Right lobe of liver (tissue), 6 donors: ENCODE measurements at regions not wholly inside any gene's neighbourhood (a gene's known extent, or its start where the extent isn't known, plus 50 kb on each side); places are given as distances from the start of the nearest gene placed in this dataset.

Experiments used
- ATAC-seq, 4 donors: fragments of 200-7000 bp; cut with Tn5 transposase; one replicate each; pipeline ENCODE4 v1.9.1; 2020; ENCODE audit warnings: mild to moderate bottlenecking in 4 of 4, moderate library complexity in 4 of 4
- DNase-seq, 3 donors: peaks; one replicate each; pipeline ENCODE4 v3.0.0-alpha.2; 2020
- H3K27ac ChIP-seq, 3 donors: fragments of 200-600 bp; one replicate each; pipeline ENCODE4 v1.8.0; 2022
- H3K27me3 ChIP-seq, 2 donors: fragments of 200-600 bp; one replicate each; pipeline ENCODE4 v1.8.0; 2022
- H3K36me3 ChIP-seq, 4 donors: fragments of 200-600 bp; sonication (generic) in 1 of 4; one replicate each; pipeline versions ENCODE4 v1.5.1 to v1.8.0; 2017 to 2022; ENCODE audit warnings: control low read depth in 1 of 4
- H3K4me1 ChIP-seq, 4 donors: fragments of 200-600 bp; sonication (generic) in 1 of 4; one replicate each; pipeline versions ENCODE4 v1.5.1 to v1.8.0; 2017 to 2022; ENCODE audit warnings: control low read depth in 1 of 4
- H3K4me3 ChIP-seq, 3 donors: fragments of 200-600 bp; one replicate each; pipeline ENCODE4 v1.8.0; 2022
- H3K9me3 ChIP-seq, 4 donors: fragments of 200-600 bp; sonication (generic) in 1 of 4; one replicate each; pipeline versions ENCODE4 v1.5.1 to v1.8.0; 2017 to 2022; ENCODE audit warnings: control low read depth in 1 of 4
- CTCF ChIP-seq, 4 donors: fragments of 200-600 bp in 3 of 4; fragments of 450-650 bp in 1 of 4; IDR thresholded peaks; one replicate each; pipeline versions ENCODE4 v1.5.1 to v1.8.0; 2016 to 2022; ENCODE audit warnings: antibody characterized with exemption in 4 of 4, mild to moderate bottlenecking in 2 of 4
- POLR2A ChIP-seq: fragments of 450-650 bp; IDR thresholded peaks from one replicate; pipeline ENCODE4 v1.6.1; 2017; ENCODE audit warnings: antibody characterized with exemption, mild to moderate bottlenecking
- WGBS: methylation state at CpG from one replicate; pipeline ENCODE4 v1.1.6; 2018; ENCODE audit warnings: low coverage, low lambda C conversion rate; ENCODE audit not compliant: insufficient coverage; ENCODE audit errors: missing lambda C conversion rate; 5-methylcytosine and 5-hydroxymethylcytosine counted together
- intact Hi-C, 2 donors: fragments of 100-400 bp; cut with DNase I; formaldehyde crosslinking; loops; one replicate each; pipeline versions ENCODE4 v1.11.2 to v1.14.1; 2022
- donor health status: DM: no; HTN: yes; CAD: no.
- donor health status: DM: no; HTN: no; CAD: no.
- donor health status: DM: no; HTN: no; CAD: no.
- donor health status: DM: no; HTN: yes; CAD: no.
- donor health status: DM: no; HTN: yes; CAD: no.

DNA sequence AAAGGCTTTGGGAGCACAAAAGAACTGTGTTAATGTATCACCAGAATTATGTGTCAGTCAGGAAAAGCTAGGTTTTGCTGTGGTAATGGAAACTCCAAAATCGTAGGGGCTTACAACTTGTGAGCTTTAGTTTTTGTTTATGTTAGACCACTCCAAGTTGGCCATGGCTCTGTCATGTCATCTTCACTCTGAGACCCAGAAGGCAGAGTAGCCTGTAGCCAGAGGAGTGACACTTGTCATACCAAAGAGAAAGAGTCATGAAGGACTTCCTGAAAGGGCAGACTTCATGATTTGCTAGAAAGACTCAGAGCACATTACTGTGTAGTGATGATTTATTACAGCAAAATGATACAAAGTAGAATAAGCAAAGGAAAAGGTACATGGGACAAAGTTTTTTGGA is 133.6 kb upstream of the SSTR1 start:
- 57% methylated on average over 1 of the region's 1 CpG for WGBS

GRCh38 chr14:38074754-38075153 is 132.9 kb upstream of the SSTR1 start:
- TF ChIP-seq CTCF (IDR thresholded peaks at IDR 0.05) = no peak
- TF ChIP-seq POLR2A = no peak
- WGBS = 30% methylated on average over 2 of the region's 2 CpGs
- ATAC-seq (peak in 2 of 4 donors; percentile 6 to 28), DNase-seq (no peak)
- H3K4me1 ChIP-seq = peaks cover 0 to 10% (median 0%) of the 10 kb centered on the region in 4 donors
- H3K27me3 ChIP-seq = no peaks in the 10 kb centered on the region
- H3K9me3 ChIP-seq = no peaks in the 10 kb centered on the region
- H3K36me3 ChIP-seq = no peaks in the 10 kb centered on the region
- no peak overlapping the region for H3K4me3 ChIP-seq
- intact Hi-C loops = no loop called here
- H3K27ac ChIP-seq = no peak overlapping the region

More for the DNA sequence above, 133.6 kb upstream of the SSTR1 start:
- Histone ChIP-seq H3K36me3 (no peaks in the 10 kb centered on the region), H3K4me3 (no peak overlapping the region), H3K27me3 (no peaks in the 10 kb centered on the region), H3K9me3 (no peaks in the 10 kb centered on the region), H3K4me1 (peaks cover 0 to 6% (median 0%) of the 10 kb centered on the region in 4 donors), H3K27ac (no peak overlapping the region)
- intact Hi-C loops = no loop called here
- no peak for TF ChIP-seq POLR2A
- no peak for TF ChIP-seq CTCF (IDR thresholded peaks at IDR 0.05)
- DNase-seq = no peak
- no peak for ATAC-seq

GRCh38 chr14:38078393-38078792 is 129.3 kb upstream of the SSTR1 start:
- no peak overlapping the region for H3K4me3 ChIP-seq
- intact Hi-C loops = no loop called here

DNA sequence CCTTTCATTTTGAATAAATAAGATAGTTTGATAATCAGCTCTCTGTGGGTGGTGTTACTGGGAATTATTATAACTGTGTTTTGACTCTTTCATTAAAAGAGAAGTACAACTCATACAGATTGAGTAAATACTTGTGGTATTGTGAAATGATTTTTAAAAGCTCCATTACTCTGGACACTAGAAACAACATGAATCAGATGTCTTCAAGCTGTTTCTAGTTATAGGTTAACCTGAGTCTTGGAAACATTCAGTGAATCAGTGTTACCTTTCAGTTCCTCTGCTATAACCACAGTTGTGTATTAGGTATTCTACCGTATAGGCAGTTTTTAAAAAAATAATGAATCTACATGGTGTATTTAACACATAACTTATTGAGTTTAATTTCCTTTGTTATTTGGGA is 128.4 kb upstream of the SSTR1 start:
- no peaks in the 10 kb centered on the region for H3K36me3 ChIP-seq
- TF ChIP-seq CTCF (IDR thresholded peaks at IDR 0.05) = no peak
- no peak for TF ChIP-seq POLR2A
- 30% methylated on average over 1 of the region's 1 CpG for WGBS
- no peak overlapping the region for H3K4me3 ChIP-seq
- H3K27ac ChIP-seq = no peak overlapping the region
- peaks cover 0 to 10% (median 0%) of the 10 kb centered on the region in 4 donors for H3K4me1 ChIP-seq
- no peaks in the 10 kb centered on the region for H3K27me3 ChIP-seq
- DNase-seq = no peak
- intact Hi-C loops = no loop called here
- H3K9me3 ChIP-seq = no peaks in the 10 kb centered on the region
- peak; percentile 62 to 84 (median 72) for ATAC-seq

More at GRCh38 chr14:38078393-38078792, 129.3 kb upstream of the SSTR1 start:
- no peaks in the 10 kb centered on the region for H3K27me3 ChIP-seq
- H3K27ac ChIP-seq = no peak overlapping the region
- no peaks in the 10 kb centered on the region for H3K9me3 ChIP-seq
- peak in 3 of 4 donors; percentile 24 to 65 (median 58) for ATAC-seq
- no peaks in the 10 kb centered on the region for H3K36me3 ChIP-seq
- no peak for DNase-seq
- no peak for TF ChIP-seq CTCF (IDR thresholded peaks at IDR 0.05)
- WGBS = 52% methylated on average over 3 of the region's 3 CpGs
- peaks cover 0 to 10% (median 0%) of the 10 kb centered on the region in 4 donors for H3K4me1 ChIP-seq

DNA sequence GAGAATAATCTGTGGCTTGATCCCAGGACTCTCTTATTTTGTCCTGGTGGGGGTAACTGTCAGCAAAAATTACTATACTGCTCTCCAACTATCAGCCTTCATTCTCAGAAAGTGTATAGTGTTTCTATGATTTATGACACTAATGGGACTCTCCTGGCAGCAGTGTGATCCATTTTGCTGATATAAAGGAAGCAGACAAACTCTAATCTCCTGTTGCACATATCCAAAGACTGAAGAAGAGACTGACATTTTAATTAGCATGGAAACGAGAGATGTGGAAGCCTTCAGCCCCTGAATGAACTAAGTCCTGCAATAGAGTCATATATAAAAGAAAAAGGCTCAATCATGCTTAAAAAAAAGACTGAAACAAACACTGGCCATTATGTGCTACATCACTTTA is 127.8 kb upstream of the SSTR1 start:
- no peak for ATAC-seq
- no peak overlapping the region for H3K27ac ChIP-seq
- no peak overlapping the region for H3K4me3 ChIP-seq
- TF ChIP-seq POLR2A (no peak), CTCF (IDR thresholded peaks at IDR 0.05) (no peak)
- no peaks in the 10 kb centered on the region for H3K9me3 ChIP-seq
- DNase-seq = no peak
- H3K27me3 ChIP-seq = no peaks in the 10 kb centered on the region
- H3K36me3 ChIP-seq = no peaks in the 10 kb centered on the region
- intact Hi-C loops = no loop called here
- 21% methylated on average over 1 of the region's 1 CpG for WGBS
- H3K4me1 ChIP-seq = peaks cover 0 to 10% (median 0%) of the 10 kb centered on the region in 4 donors
